ENCODE measurements at regions not wholly inside any gene's neighbourhood (a gene's known extent, or its start where the extent isn't known, plus 50 kb on each side); places are given as distances from the start of the nearest gene placed in this dataset.

- TF ChIP-seq CTCF (IDR thresholded peaks at IDR 0.05) (no peak), POLR2A (IDR thresholded peaks at IDR 0.05) (no peak)
These were observed 502.4 kb downstream of the TMEM182 start for GRCh38 chr2:103264058-103264768.

Measured in heart left ventricle (tissue), 13 donors.